GM12878 (cell line): ENCODE measurements at regions not wholly inside any gene's neighbourhood (a gene's known extent, or its start where the extent isn't known, plus 50 kb on each side); places are given as distances from the start of the nearest gene placed in this dataset.

Source experiments
- ZBTB11 ChIP-seq: fragments of 450-650 bp; formaldehyde crosslinking; IDR thresholded peaks from 2 replicates; pipeline ENCODE4 v1.5.0; 2022; ENCODE audit warnings: mild to moderate bottlenecking, missing genetic modification characterization
- ZBTB40 ChIP-seq: fragments of 450-650 bp; IDR thresholded peaks from 2 replicates; pipeline ENCODE4 v1.6.1; 2016; ENCODE audit warnings: mild to moderate bottlenecking, moderate library complexity, borderline replicate concordance

- TF ChIP-seq ZBTB40 (no peak), ZBTB11 (CRISPR knock-in tag) (no peak)
Observed at GRCh38 chr6:63477422-63478040, 94.7 kb upstream of the LOC128125822 start.
